ENCODE measurements at regions not wholly inside any gene's neighbourhood (a gene's known extent, or its start where the extent isn't known, plus 50 kb on each side); places are given as distances from the start of the nearest gene placed in this dataset.
"Not testable (repeated sequence)": the region's sequence is repeated elsewhere in the genome, so short reads cannot be mapped to it uniquely, and the experiment has no call there.

DNA sequence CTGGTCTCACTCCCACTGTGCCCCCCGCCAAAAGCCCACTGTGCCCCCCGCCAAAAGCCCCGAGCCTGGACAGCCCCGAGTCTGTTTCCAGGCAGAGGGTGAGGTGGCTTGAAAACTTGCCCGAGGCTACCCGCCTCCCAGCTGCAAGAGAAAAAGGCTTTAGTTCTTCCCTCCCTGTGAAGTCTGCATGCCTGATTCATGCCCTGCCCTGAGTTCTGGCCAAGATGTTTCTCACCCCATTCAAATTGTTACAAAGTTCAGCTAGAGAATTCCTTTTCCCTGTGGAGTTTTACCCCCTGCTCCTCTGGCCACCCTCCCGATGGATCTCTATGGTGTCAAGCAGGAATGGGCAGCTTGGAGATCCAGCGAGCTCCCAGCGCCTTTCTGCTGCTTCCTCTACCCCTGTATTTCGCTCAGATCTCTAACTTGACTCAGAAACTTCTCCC, 298.8 kb upstream of the MAP3K7 start:
- DNase-seq: no peak

DNA sequence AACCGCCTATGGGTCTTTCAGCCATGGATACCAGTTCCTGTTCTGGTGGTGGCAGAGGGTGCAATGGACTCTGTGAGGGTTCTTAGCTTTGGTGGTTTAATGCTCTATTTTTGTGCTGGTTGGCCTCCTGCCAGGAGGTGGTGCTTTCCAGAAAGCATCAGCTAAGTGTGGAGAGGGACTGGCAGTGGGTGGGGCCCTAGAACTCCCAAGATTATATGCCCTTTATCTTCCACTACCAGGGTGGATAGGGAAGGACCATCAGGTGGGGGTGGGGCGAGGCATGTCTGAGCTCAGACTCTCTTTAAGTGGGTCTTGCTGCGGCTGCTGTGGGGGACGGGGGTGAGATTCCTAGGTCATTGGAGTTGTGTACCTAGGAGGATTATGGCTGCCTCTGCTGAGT, 298.3 kb upstream of the MAP3K7 start:
- DNase-seq: not testable (repeated sequence)

DNA sequence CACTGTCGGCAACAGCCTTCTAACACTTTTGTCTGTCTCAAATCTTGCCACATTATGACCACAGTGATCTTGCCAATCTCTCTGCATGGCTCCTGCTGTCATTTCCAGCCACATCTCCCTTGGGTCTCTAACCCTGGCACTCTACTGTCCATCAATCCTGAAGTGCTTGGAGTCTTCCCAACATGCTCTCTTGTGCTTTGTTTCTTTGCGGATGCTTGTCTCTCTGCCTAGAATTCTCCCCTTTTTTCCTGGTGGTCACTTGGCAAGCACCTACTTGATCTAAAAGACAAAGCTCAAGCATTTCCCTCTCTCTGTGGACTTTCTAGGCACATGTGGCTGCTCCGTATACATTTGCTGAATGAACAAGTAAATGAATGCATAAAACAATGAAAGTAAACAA, 290.7 kb upstream of the MAP3K7 start:
- DNase-seq: no peak

GRCh38 chr6:90874931-90875330, 288.1 kb upstream of the MAP3K7 start:
- DNase-seq: no peak

DNA sequence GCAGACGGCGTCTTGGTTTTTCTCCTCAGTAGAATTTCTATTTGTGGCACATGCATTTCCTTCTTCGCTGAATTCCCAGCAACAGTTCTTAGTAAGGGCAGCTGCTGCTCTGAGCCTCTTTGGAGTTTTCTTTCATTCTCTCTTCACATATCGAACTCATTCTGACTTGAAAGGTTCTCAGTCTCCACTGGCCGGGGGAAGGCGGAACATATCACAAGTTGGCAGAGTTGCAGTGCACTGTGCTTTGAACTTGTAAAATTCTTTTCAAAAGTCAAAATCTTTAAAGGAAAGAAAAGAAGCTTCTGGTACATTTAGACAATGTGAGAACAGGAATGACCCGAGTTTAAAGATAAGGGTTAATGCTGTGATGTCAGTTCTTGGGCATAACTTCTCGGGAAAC, 286.1 kb upstream of the MAP3K7 start:
- DNase-seq: no peak

- DNase-seq: no peak
These were observed 283.7 kb upstream of the MAP3K7 start for GRCh38 chr6:90870561-90870960.

DNA sequence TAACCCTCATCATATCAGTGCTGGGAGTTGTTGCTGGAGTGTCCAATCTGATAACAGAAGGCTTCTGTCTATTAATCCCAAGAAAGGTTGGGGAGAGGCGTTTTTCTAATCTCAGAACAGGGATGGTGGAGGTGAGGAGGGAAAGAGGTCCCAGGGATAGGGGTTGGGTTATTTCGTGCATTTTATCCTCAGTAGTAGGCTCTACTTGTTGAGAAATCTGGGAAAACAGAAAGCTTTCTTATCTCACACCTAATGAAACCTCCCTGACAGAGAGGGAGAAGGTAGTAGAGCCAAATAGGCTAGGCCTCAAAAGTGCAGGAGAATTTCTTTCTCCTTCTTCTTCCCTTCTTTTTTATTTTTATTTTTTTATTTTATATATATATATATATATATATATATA, 281.8 kb upstream of the MAP3K7 start:
- DNase-seq: no peak

- DNase-seq: no peak
These were observed 281.4 kb upstream of the MAP3K7 start for GRCh38 chr6:90868256-90868655.

GRCh38 chr6:90865513-90865912, 278.6 kb upstream of the MAP3K7 start:
- DNase-seq: no peak

DNA sequence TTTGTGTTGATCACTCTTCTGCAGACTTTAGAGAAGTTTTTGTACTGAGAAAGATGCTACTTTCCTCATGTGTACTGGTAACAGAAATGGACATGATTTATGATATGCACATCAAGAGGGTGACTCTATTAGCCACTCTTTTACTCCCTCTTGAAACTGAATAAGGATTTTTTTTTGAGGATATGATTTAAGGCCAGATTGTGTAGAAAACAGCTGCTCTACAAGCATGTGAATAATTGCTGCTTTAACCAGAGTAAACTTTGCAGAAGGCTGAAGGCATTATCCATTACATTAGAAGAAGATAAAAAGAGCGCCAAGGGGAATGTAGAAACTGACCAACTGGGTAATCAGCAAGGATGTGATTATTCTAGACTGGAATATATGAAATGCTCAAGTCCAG, 276.2 kb upstream of the MAP3K7 start:
- no peak for DNase-seq

- no peak for DNase-seq
These were observed 274.1 kb upstream of the MAP3K7 start for GRCh38 chr6:90860822-90861601.

- no peak for DNase-seq
These were observed 272.7 kb upstream of the MAP3K7 start for GRCh38 chr6:90859612-90860011.

GRCh38 chr6:90859056-90859455, 272.2 kb upstream of the MAP3K7 start:
- no peak for DNase-seq

GRCh38 chr6:90849686-90850085, 262.8 kb upstream of the MAP3K7 start:
- DNase-seq: no peak

GRCh38 chr6:90846824-90847223, 260.0 kb upstream of the MAP3K7 start:
- DNase-seq: no peak

- DNase-seq: no peak
These were observed 248.8 kb upstream of the MAP3K7 start for GRCh38 chr6:90835596-90836212.

GRCh38 chr6:90829311-90829710, 242.4 kb upstream of the MAP3K7 start:
- DNase-seq: no peak

DNA sequence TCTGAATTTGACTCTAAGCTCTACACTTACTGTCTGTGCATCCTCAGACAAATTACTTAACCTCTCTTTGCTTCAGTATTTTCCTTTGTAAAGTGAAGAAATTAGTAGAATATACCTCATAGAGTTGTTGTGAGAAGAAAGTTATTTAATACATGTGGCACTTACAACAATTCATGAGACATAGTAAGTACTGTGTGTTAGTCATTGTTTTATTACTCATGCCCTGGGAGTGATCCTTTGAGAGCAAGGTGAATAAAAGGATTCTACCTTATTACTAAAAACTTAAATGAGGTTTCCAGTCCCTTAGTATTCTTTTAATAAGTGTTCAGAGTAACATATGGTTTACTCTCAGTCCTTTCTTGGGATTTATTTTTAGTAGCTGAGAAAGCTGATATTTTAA, 233.6 kb upstream of the MAP3K7 start:
- DNase-seq: no peak

- no peak for DNase-seq
These were observed 232.6 kb upstream of the MAP3K7 start for GRCh38 chr6:90819483-90819882.

DNA sequence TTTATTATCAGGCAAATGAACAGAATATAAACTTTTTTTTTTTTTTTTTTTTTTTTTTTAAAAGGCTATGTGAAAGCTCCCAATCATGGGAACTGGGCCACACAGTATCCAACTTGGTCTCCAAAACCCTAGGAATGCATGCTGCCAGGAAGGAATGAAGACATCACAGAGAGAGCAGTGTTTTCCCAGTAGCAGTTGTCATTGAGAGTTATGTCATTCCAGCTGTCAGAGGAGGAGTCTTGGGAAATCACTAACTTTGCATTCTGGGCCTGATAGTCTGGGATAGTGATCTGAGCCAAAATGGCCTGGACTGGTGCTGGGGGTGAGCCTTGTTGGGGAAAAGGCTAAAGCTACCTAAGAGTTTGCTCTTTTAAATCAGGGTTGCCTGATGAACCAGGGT, 231.3 kb upstream of the MAP3K7 start:
- DNase-seq: no peak

- no peak for DNase-seq
These were observed 229.9 kb upstream of the MAP3K7 start for GRCh38 chr6:90816764-90817163.

- DNase-seq: no peak
These were observed 224.8 kb upstream of the MAP3K7 start for GRCh38 chr6:90811596-90812226.

GRCh38 chr6:90809035-90809434, 222.2 kb upstream of the MAP3K7 start:
- no peak for DNase-seq

All from activated effector memory CD4-positive, alpha-beta T cell treated with anti-CD3 and anti-CD28 coated beads, Interleukin-2, amount 50 U/mL, for 16 hours (primary cell).